H1 (cell line): ENCODE measurements at regions not wholly inside any gene's neighbourhood (a gene's known extent, or its start where the extent isn't known, plus 50 kb on each side); places are given as distances from the start of the nearest gene placed in this dataset.

Experiments
- RAD21 ChIP-seq, 2 experiments: IDR thresholded peaks in 1 of 2; conservative IDR thresholded peaks in 1 of 2; 2 replicates each; pipeline ENCODE4 v1.6.1; 2011; ENCODE audit warnings: low read depth in 2 of 2, low read length in 2 of 2, improper control_type of control experiment in 1 of 2, inconsistent platforms in 1 of 2, mild to moderate bottlenecking in 1 of 2, moderate library complexity in 1 of 2
- RBBP5 ChIP-seq: IDR thresholded peaks from 2 replicates; pipeline ENCODE4 v1.7.1; 2012; ENCODE audit warnings: low read depth, mild to moderate bottlenecking, inconsistent platforms, low read length, moderate library complexity, borderline replicate concordance
- SIN3A ChIP-seq, 2 experiments: IDR thresholded peaks in 1 of 2; conservative IDR thresholded peaks in 1 of 2; 2 replicates each; pipeline ENCODE4 v1.6.1; 2011 to 2012; ENCODE audit warnings: low read length in 2 of 2, improper control_type of control experiment in 1 of 2, low read depth in 1 of 2, mild to moderate bottlenecking in 1 of 2
- SIX5 ChIP-seq: IDR thresholded peaks from 2 replicates; pipeline ENCODE4 v1.6.1; 2011; ENCODE audit warnings: mild to moderate bottlenecking, low read depth, low read length
- ZNF274 ChIP-seq: IDR thresholded peaks from 2 replicates; pipeline ENCODE4 v1.7.0; 2012; ENCODE audit warnings: low read length, borderline replicate concordance; ENCODE audit errors: extremely low read depth
- TF ChIP-seq, protein P1 (sequence below), 3 experiments: IDR thresholded peaks; 1 replicate in 2 of 3; 2 replicates in 1 of 3; pipeline versions ENCODE4 v1.5.1 to v1.6.1; 2011; ENCODE audit warnings: low read length in 3 of 3, mild to moderate bottlenecking in 3 of 3, inconsistent platforms in 2 of 3, low read depth in 1 of 3, moderate library complexity in 1 of 3; ENCODE audit not compliant: insufficient read depth in 1 of 3; ENCODE audit errors: control extremely low read depth in 1 of 3

DNA sequence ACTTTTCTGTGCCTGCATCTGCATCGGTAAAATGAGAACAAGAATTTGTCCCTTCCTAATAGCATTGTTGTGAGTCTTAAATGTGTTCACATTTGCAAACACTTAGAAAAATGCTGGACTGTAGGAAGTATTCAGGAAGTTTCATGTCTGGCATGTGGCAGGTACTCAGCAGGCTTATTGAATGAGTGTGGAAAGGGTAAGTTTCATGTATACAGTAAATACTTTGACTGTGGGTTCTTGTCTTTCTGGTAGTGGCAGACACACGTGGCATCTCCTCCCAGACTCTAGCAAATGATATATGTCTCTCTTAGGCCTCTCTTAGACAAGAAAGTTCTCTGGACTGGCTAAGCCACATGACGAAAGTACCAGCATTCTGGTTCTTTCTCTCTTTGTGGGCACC, 179.2 kb downstream of the C11orf91 start (continued):
- no peak for TF ChIP-seq RAD21 (IDR thresholded peaks at IDR 0.05 in 1 of 2, conservative IDR thresholded peaks at IDR 0.05 in 1 of 2; ENCODE audit: low read depth in 2 of 2, low read length in 2 of 2)
- TF ChIP-seq RBBP5 = no peak
- no peak for TF ChIP-seq SIN3A (conservative IDR thresholded peaks at IDR 0.05 in 1 of 2, IDR thresholded peaks at IDR 0.05 in 1 of 2; ENCODE audit: low read depth in 1 of 2, low read length in 2 of 2)
- TF ChIP-seq ZNF274 = no peak
- no peak for TF ChIP-seq SIX5
- TF ChIP-seq, protein P1, sequence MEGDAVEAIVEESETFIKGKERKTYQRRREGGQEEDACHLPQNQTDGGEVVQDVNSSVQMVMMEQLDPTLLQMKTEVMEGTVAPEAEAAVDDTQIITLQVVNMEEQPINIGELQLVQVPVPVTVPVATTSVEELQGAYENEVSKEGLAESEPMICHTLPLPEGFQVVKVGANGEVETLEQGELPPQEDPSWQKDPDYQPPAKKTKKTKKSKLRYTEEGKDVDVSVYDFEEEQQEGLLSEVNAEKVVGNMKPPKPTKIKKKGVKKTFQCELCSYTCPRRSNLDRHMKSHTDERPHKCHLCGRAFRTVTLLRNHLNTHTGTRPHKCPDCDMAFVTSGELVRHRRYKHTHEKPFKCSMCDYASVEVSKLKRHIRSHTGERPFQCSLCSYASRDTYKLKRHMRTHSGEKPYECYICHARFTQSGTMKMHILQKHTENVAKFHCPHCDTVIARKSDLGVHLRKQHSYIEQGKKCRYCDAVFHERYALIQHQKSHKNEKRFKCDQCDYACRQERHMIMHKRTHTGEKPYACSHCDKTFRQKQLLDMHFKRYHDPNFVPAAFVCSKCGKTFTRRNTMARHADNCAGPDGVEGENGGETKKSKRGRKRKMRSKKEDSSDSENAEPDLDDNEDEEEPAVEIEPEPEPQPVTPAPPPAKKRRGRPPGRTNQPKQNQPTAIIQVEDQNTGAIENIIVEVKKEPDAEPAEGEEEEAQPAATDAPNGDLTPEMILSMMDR (IDR thresholded peaks at IDR 0.05; ENCODE audit: control extremely low read depth in 1 of 3, insufficient read depth in 1 of 3, low read depth in 1 of 3, low read length in 3 of 3) = no peak
- TF ChIP-seq, all 59 proteins: peak for 0
